ENCODE measurements at regions not wholly inside any gene's neighbourhood (a gene's known extent, or its start where the extent isn't known, plus 50 kb on each side); places are given as distances from the start of the nearest gene placed in this dataset.

- no peak for DNase-seq
- intact Hi-C loops (cut with micrococcal nuclease), result no loop called here
- H3K27ac Mint-ChIP-seq, result no peak overlapping the region
- H3K4me3 Mint-ChIP-seq, result no peak overlapping the region
- no peaks in the 10 kb centered on the region for H3K4me1 Mint-ChIP-seq (ENCODE audit: low read depth)
- H3K27me3 Mint-ChIP-seq, result peaks cover 16% of the 10 kb centered on the region
- ChIA-PET CTCF (no interaction called here), POLR2A (no interaction called here)
- H3K36me3 Mint-ChIP-seq, result no peaks in the 10 kb centered on the region
- H3K9me3 Mint-ChIP-seq, result no peaks in the 10 kb centered on the region
These were observed 255.3 kb upstream of the SALL3 start for GRCh38 chr18:78724214-78724914.

GRCh38 chr18:78725426-78725825 lies 254.2 kb upstream of the SALL3 start:
- H3K9me3 Mint-ChIP-seq, result no peaks in the 10 kb centered on the region
- H3K4me1 Mint-ChIP-seq (ENCODE audit: low read depth), result no peaks in the 10 kb centered on the region
- ChIA-PET CTCF (no interaction called here), POLR2A (no interaction called here)
- no peak overlapping the region for H3K4me3 Mint-ChIP-seq
- no peak for DNase-seq
- peaks cover 13% of the 10 kb centered on the region for H3K27me3 Mint-ChIP-seq
- intact Hi-C loops (cut with micrococcal nuclease), result no loop called here
- H3K36me3 Mint-ChIP-seq, result no peaks in the 10 kb centered on the region
- no peak overlapping the region for H3K27ac Mint-ChIP-seq

- no peaks in the 10 kb centered on the region for H3K36me3 Mint-ChIP-seq
- ChIA-PET POLR2A (no interaction called here), CTCF (no interaction called here)
- no peak for DNase-seq
- no peaks in the 10 kb centered on the region for H3K4me1 Mint-ChIP-seq (ENCODE audit: low read depth)
- H3K9me3 Mint-ChIP-seq, result no peaks in the 10 kb centered on the region
- peaks cover 12% of the 10 kb centered on the region for H3K27me3 Mint-ChIP-seq
- no peak overlapping the region for H3K4me3 Mint-ChIP-seq
- H3K27ac Mint-ChIP-seq, result no peak overlapping the region
- intact Hi-C loops (cut with micrococcal nuclease), result no loop called here
These were observed 253.1 kb upstream of the SALL3 start for GRCh38 chr18:78726326-78727056.

DNA sequence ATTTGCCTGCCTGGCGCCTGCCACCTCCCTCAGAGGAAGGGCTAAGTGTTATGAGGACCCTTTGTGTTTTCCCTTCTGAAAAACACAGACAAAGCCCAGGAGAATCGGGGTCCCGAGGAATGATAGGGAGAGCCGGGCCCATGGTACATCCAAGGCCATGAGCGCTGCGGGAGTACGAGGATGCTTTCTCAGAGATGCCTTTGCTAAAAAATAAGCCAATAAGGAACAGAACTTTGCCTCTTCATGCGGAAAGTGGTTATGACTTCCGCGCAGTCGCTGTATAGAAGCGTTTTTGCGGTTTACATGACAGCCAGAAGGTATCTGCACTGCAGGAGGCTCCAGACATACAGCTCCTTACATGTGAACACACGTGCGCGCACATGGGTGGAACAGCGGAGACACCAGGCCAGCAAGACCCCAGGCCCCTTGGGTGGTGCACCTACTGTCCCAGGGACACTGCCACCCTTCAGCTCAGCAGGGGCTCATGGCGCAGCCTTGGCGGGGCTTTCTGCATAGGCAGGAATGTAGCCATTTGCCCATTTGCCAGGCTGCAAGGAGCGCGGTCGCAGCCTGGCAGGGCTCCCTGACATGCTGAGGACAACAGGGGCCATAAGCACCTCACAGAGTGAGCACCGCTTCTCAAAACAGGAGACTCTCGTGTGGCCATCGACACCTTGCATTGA lies 252.4 kb upstream of the SALL3 start:
- H3K36me3 Mint-ChIP-seq, result no peaks in the 10 kb centered on the region
- ChIA-PET POLR2A (no interaction called here), CTCF (no interaction called here)
- H3K27me3 Mint-ChIP-seq, result peaks cover 7% of the 10 kb centered on the region
- DNase-seq, result no peak
- no peaks in the 10 kb centered on the region for H3K9me3 Mint-ChIP-seq
- H3K4me1 Mint-ChIP-seq (ENCODE audit: low read depth), result no peaks in the 10 kb centered on the region
- no peak overlapping the region for H3K27ac Mint-ChIP-seq
- intact Hi-C loops (cut with micrococcal nuclease), result no loop called here
- H3K4me3 Mint-ChIP-seq, result no peak overlapping the region

DNA sequence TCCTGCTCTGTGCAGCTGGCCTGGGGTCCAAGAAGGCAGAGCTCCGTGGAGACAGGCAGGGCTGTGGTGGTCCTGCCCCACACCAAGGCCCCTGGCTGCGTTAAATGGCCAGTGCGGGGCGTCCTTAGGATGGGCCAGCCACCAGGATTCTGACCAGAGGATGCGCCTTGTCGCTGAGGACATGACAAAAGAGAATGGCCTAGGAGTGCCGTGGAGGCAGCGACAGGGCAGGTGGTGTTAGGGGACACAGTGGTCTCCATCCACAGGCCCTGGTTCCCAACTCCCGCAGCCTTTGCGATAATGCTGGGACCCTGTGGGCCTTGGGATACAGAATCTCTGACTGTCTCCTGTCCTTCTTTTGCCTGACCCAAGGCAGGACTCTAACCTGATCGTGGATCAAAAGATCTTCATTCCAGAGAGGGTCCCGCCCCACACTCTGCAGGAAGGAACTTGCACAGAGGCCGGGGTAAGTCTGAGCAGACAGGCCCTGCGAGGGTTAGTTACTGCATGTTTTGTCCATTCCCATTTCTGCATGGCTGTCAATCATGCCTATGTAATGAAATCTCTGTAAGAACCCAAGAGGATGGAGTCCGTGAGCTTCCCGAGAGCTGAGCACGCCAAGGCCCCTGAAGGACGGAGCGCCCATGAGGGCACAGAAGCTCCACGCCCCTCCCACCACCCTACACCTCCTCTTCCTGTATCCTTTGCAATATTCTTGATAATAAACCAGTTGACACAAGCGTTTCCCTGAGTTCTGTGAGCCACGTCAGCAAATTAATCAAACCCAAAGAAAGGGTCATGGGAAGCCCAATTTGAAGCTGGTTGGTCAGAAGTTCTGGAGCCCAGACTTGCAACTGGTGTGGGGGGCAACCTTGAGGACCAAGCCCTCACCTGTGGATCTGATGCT lies 251.5 kb upstream of the SALL3 start:
- Mint-ChIP-seq H3K4me3 (no peak overlapping the region), H3K27ac (no peak overlapping the region), H3K36me3 (no peaks in the 10 kb centered on the region), H3K9me3 (no peaks in the 10 kb centered on the region), H3K27me3 (peaks cover 2% of the 10 kb centered on the region), H3K4me1 (ENCODE audit: low read depth) (no peaks in the 10 kb centered on the region)
- intact Hi-C loops (cut with micrococcal nuclease), result no loop called here
- ChIA-PET POLR2A (no interaction called here), CTCF (no interaction called here)
- no peak for DNase-seq

DNA sequence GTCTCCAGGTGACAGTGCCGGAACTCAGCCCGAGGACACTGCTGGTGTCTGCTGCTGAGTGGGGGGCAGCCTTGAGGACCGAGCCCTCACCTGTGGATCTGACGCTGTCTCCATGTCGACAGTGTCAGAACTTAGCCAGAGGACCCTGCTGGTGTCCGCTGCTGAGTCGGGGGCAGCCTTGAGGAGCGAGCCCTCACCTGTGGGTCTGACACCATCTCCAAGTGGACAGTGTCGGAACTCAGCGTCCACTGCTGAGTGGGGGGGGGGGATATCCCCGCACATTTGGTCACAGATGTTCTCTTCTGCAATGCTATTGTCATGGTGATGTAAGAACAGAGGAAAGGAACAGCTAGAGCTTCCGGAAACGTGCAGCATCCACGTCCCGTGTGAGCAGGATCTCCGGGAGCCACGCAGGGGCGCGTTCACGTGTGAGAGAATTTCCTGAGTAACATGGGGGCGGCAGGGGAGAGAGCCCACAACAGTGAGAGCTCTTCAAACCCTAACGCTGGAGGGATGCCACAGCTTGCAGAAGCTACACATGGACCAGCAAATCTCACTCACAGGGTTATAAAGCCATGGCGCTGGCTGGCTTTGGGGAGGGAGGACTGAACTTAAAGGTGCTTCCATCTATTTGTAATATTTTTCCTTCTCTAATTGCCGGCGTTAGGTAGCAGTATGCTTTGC lies 250.7 kb upstream of the SALL3 start:
- no peak for DNase-seq
- no peaks in the 10 kb centered on the region for H3K9me3 Mint-ChIP-seq
- no peak overlapping the region for H3K4me3 Mint-ChIP-seq
- no peaks in the 10 kb centered on the region for H3K27me3 Mint-ChIP-seq
- ChIA-PET POLR2A (no interaction called here), CTCF (no interaction called here)
- H3K36me3 Mint-ChIP-seq, result no peaks in the 10 kb centered on the region
- intact Hi-C loops (cut with micrococcal nuclease), result no loop called here
- no peak overlapping the region for H3K27ac Mint-ChIP-seq
- H3K4me1 Mint-ChIP-seq (ENCODE audit: low read depth), result no peaks in the 10 kb centered on the region

GRCh38 chr18:78730546-78730945 lies 249.1 kb upstream of the SALL3 start:
- Mint-ChIP-seq H3K4me3 (no peak overlapping the region), H3K27ac (no peak overlapping the region), H3K4me1 (ENCODE audit: low read depth) (no peaks in the 10 kb centered on the region), H3K36me3 (no peaks in the 10 kb centered on the region), H3K27me3 (no peaks in the 10 kb centered on the region), H3K9me3 (no peaks in the 10 kb centered on the region)
- POLR2A ChIA-PET, result no interaction called here
- intact Hi-C loops (cut with micrococcal nuclease), result no loop called here
- CTCF ChIA-PET, result no interaction called here
- no peak for DNase-seq

GRCh38 chr18:78731016-78731397 lies 248.6 kb upstream of the SALL3 start:
- H3K27me3 Mint-ChIP-seq, result no peaks in the 10 kb centered on the region
- ChIA-PET CTCF (no interaction called here), POLR2A (interaction anchor here (0.5 kb wide), 1 partner anchor 54 kb away, joined by 3 read pairs; no protein-coding TSS in a partner anchor)
- H3K4me1 Mint-ChIP-seq (ENCODE audit: low read depth), result no peaks in the 10 kb centered on the region
- no peak overlapping the region for H3K4me3 Mint-ChIP-seq
- no peaks in the 10 kb centered on the region for H3K36me3 Mint-ChIP-seq
- H3K9me3 Mint-ChIP-seq, result no peaks in the 10 kb centered on the region
- no peak overlapping the region for H3K27ac Mint-ChIP-seq
- no peak for DNase-seq
- intact Hi-C loops (cut with micrococcal nuclease), result no loop called here

GRCh38 chr18:78731398-78732032 lies 248.1 kb upstream of the SALL3 start:
- no peaks in the 10 kb centered on the region for H3K4me1 Mint-ChIP-seq (ENCODE audit: low read depth)
- H3K27me3 Mint-ChIP-seq, result no peaks in the 10 kb centered on the region
- no peaks in the 10 kb centered on the region for H3K36me3 Mint-ChIP-seq
- ChIA-PET CTCF (no interaction called here), POLR2A (interaction anchor here (0.5 kb wide), 1 partner anchor 54 kb away, joined by 3 read pairs; no protein-coding TSS in a partner anchor)
- H3K9me3 Mint-ChIP-seq, result no peaks in the 10 kb centered on the region
- H3K4me3 Mint-ChIP-seq, result no peak overlapping the region
- H3K27ac Mint-ChIP-seq, result no peak overlapping the region
- DNase-seq, result no peak
- intact Hi-C loops (cut with micrococcal nuclease), result no loop called here

DNA sequence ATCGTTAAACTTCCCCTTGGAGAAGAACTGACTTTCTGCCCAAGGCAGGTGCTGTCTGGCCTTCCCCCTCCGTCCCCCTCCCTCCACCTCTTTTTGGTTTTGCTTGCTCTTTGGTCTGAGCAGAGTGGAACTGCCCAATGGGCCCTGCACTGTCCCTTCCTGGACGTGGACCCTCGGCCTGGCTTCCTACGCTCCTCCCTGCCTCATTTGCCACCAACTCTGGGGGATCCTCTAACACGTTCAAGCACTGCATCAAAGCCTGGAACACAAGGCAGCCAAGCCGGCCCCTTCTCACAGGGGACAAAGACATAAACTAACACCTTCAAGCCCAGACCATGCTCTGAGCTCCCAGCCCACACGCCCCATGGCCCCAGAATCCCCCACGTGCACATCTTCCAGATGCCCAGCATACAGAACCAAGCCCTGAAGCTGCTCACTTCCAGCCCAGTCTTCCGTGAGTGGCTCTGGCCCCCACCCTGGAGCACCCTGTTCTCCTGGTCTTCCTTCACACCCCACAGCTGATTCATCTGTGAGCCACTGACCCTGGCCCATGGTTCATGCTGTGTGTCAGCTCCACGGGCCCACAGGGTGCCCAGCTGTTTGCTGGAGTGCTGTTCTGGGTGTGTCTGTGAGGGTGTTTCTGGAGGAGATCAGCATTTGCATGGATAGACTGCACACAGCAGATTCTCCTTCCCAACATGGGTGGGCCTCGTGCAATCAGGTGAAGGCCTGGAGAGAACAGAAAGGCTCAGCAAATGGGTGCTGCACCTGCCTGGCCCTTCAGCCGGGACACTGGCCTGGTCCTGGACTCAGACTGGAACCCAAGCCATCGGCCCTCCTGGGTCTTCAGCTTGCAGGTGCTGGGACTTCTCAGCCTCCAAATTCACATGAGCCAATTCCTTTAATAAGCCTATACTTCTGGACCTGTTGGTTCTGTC lies 247.1 kb upstream of the SALL3 start:
- Mint-ChIP-seq H3K27me3 (no peaks in the 10 kb centered on the region), H3K36me3 (no peaks in the 10 kb centered on the region), H3K4me3 (no peak overlapping the region), H3K9me3 (no peaks in the 10 kb centered on the region), H3K4me1 (ENCODE audit: low read depth) (no peaks in the 10 kb centered on the region), H3K27ac (no peak overlapping the region)
- POLR2A ChIA-PET, result no interaction called here
- intact Hi-C loops (cut with micrococcal nuclease), result no loop called here
- DNase-seq, result no peak
- CTCF ChIA-PET, result no interaction called here
